ENCODE measurements at regions not wholly inside any gene's neighbourhood (a gene's known extent, or its start where the extent isn't known, plus 50 kb on each side); places are given as distances from the start of the nearest gene placed in this dataset.

DNA sequence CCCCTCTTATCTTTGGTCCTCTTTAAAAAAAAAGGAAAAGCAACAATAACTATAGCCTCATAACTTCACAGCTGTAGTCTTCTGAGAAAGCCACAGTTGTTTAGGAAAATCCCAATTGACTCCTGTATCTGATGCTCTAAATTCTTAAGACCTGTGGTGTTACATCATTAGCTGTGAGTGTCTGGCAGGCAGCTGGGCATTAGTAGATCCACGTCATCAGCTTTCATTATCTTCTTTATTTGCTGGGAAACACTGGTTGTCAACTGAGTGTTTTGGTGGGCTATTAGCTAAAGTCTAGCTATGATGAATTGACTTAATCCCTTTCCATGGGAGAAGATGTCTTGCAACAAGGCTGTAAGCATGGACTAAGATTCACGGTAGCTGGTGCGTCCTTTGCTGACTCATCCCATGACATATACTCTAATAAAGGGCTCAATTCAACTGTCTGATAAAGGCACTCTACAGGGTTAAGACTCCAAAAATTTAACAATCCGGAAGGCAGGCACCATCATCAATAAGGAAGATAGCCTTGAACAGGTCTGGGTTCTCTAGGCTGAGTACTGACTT, 517.2 kb downstream of the PLCL1 start:
- TF ChIP-seq, protein P1, sequence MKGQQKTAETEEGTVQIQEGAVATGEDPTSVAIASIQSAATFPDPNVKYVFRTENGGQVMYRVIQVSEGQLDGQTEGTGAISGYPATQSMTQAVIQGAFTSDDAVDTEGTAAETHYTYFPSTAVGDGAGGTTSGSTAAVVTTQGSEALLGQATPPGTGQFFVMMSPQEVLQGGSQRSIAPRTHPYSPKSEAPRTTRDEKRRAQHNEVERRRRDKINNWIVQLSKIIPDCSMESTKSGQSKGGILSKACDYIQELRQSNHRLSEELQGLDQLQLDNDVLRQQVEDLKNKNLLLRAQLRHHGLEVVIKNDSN (IDR thresholded peaks at IDR 0.05): no peak
- TF ChIP-seq TCF12 (IDR thresholded peaks at IDR 0.05; ENCODE audit: low read depth) (no peak), CREB1 (IDR thresholded peaks at IDR 0.05; ENCODE audit: low read depth) (no peak), TEAD4 (IDR thresholded peaks at IDR 0.05) (no peak), CEBPB (IDR thresholded peaks at IDR 0.05) (no peak), YY1 (IDR thresholded peaks at IDR 0.05; ENCODE audit: low read depth) (no peak), RAD21 (IDR thresholded peaks at IDR 0.05; ENCODE audit: low read depth) (no peak), ZBTB7A (IDR thresholded peaks at IDR 0.05; ENCODE audit: low read depth) (no peak), NFIC (IDR thresholded peaks at IDR 0.05) (no peak), EGR1 (IDR thresholded peaks at IDR 0.05) (no peak), TAF1 (IDR thresholded peaks at IDR 0.05; ENCODE audit: low read depth) (no peak), EP300 (IDR thresholded peaks at IDR 0.05; ENCODE audit: borderline replicate concordance) (no peak), FOXM1 (IDR thresholded peaks at IDR 0.05; ENCODE audit: borderline replicate concordance, low read depth) (no peak)
- TF ChIP-seq, protein P2, sequence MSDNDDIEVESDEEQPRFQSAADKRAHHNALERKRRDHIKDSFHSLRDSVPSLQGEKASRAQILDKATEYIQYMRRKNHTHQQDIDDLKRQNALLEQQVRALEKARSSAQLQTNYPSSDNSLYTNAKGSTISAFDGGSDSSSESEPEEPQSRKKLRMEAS (IDR thresholded peaks at IDR 0.05): no peak
- TF ChIP-seq, protein P3, sequence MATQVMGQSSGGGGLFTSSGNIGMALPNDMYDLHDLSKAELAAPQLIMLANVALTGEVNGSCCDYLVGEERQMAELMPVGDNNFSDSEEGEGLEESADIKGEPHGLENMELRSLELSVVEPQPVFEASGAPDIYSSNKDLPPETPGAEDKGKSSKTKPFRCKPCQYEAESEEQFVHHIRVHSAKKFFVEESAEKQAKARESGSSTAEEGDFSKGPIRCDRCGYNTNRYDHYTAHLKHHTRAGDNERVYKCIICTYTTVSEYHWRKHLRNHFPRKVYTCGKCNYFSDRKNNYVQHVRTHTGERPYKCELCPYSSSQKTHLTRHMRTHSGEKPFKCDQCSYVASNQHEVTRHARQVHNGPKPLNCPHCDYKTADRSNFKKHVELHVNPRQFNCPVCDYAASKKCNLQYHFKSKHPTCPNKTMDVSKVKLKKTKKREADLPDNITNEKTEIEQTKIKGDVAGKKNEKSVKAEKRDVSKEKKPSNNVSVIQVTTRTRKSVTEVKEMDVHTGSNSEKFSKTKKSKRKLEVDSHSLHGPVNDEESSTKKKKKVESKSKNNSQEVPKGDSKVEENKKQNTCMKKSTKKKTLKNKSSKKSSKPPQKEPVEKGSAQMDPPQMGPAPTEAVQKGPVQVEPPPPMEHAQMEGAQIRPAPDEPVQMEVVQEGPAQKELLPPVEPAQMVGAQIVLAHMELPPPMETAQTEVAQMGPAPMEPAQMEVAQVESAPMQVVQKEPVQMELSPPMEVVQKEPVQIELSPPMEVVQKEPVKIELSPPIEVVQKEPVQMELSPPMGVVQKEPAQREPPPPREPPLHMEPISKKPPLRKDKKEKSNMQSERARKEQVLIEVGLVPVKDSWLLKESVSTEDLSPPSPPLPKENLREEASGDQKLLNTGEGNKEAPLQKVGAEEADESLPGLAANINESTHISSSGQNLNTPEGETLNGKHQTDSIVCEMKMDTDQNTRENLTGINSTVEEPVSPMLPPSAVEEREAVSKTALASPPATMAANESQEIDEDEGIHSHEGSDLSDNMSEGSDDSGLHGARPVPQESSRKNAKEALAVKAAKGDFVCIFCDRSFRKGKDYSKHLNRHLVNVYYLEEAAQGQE (IDR thresholded peaks at IDR 0.05; ENCODE audit: low read depth): no peak

DNA sequence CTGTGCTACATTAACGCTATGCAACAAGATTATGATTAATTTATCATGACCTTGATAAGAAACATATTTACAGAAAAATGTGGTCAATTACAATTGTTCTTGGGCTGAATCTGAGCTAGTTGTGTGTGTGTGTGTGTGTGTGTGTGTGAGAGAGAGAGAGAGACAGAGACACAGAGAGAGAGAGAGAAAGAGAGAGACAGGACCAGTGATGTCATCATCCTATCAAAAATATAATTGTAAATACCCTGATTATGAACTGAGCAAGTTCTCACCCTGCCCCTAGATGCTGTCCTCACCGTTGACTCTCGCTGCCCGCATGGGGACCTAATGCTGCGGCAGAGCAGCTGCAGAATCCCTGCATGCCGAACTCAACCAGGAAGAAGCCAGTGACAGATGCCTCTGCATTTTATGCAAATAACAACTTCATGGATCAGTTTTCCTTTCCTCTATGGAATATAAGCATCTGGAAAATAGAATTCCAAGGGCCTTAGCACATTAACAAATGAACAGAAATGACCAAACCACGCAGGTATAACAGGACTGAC, 512.5 kb downstream of the PLCL1 start:
- no peak for TF ChIP-seq YY1 (IDR thresholded peaks at IDR 0.05; ENCODE audit: low read depth)
- TF ChIP-seq, protein P2 (IDR thresholded peaks at IDR 0.05): no peak
- no peak for TF ChIP-seq EGR1 (IDR thresholded peaks at IDR 0.05)

DNA sequence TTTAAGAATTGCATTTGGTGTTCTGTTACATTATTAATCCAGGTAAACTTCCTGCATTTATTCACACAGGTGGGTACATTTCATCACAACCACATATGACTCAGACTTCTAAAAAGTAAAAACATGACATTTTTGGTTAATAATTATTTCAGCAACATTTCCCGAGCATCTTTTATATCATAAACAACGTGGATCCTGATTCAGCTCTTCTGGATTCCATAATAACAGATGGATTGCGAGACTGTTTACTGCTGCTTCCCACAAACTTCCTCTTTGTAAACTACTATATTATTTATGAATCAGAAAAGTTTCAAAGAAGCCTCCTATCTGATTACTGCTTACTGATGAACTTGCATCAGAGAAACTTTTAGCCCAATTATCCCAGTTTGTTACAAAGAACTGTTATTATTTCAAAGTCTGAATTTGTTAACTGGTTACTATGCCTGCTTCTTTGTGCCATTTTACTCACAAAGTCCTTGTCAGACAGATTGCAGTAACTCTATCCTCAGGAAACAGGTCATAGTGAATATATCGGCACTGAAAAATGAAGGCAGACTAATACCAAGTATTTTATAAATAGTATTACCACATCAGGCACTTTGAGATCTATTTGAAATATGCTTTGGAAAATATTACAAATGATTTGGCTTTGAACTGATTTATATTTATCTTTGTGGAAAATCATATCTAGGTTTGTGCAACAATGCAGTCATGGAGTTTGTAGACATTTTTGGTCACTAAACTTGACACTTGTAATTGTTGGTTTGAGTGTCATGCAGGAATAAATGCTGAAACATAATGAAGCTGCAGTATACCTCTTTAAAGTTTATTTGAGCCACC, 511.6 kb downstream of the PLCL1 start:
- TF ChIP-seq CEBPB (IDR thresholded peaks at IDR 0.05): no peak
- no peak for TF ChIP-seq YY1 (IDR thresholded peaks at IDR 0.05; ENCODE audit: low read depth)
- TF ChIP-seq RAD21 (IDR thresholded peaks at IDR 0.05; ENCODE audit: low read depth): no peak
- TF ChIP-seq TEAD4 (IDR thresholded peaks at IDR 0.05): no peak
- TF ChIP-seq FOXM1 (IDR thresholded peaks at IDR 0.05; ENCODE audit: borderline replicate concordance, low read depth): no peak
- TF ChIP-seq EP300 (IDR thresholded peaks at IDR 0.05; ENCODE audit: borderline replicate concordance): no peak
- TF ChIP-seq TAF1 (IDR thresholded peaks at IDR 0.05; ENCODE audit: low read depth): no peak
- TF ChIP-seq, protein P2 (IDR thresholded peaks at IDR 0.05): no peak
- TF ChIP-seq, protein P1 (IDR thresholded peaks at IDR 0.05): no peak
- no peak for TF ChIP-seq EGR1 (IDR thresholded peaks at IDR 0.05)
- TF ChIP-seq CREB1 (IDR thresholded peaks at IDR 0.05; ENCODE audit: low read depth): no peak
- TF ChIP-seq NFIC (IDR thresholded peaks at IDR 0.05): no peak
- no peak for TF ChIP-seq ZBTB7A (IDR thresholded peaks at IDR 0.05; ENCODE audit: low read depth)
- no peak for TF ChIP-seq TCF12 (IDR thresholded peaks at IDR 0.05; ENCODE audit: low read depth)
- TF ChIP-seq, protein P3 (IDR thresholded peaks at IDR 0.05; ENCODE audit: low read depth): no peak

DNA sequence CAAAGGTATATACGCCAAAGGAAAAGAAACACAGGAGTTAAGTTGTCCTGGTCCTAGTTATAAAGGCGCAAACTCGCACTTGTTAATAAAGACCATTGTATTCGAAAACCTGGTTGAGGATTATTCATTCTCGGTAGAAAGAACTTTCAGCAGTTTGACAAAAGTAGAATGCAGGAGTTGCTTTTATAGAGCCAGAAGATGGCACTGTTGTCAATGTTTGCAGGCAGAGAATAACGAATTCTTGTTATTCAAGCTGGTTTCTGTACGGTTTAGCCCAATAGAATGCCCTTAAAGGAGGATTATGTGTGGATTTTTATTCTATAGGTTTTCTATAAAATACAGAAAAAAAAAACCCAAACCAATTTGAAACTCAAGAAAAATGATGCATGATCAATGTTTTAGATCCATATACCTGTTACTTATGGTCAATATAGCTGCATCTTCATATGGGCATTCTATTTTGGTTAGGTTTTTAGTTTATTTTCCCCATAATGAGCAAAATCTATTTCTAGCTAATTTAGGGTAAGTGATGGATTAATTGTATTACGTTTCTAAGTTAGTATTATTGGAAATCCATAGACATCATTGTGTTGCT, 510.3 kb downstream of the PLCL1 start:
- peak; percentile 60 for TF ChIP-seq RAD21 (IDR thresholded peaks at IDR 0.05; ENCODE audit: low read depth)
- no peak for TF ChIP-seq EP300 (IDR thresholded peaks at IDR 0.05; ENCODE audit: borderline replicate concordance)

Data from Ishikawa (cell line).